Activated CD4-positive, alpha-beta T cell treated with anti-CD3 and anti-CD28 coated beads, Interleukin-2, amount 10 ng/mL, durations not matched to agents 24 days and 14 days (primary cell): ENCODE measurements at regions not wholly inside any gene's neighbourhood (a gene's known extent, or its start where the extent isn't known, plus 50 kb on each side); places are given as distances from the start of the nearest gene placed in this dataset.

Experiments used
- DNase-seq: peaks from one replicate; pipeline ENCODE4 v3.0.0; 2022
- H3K27ac Mint-ChIP-seq: one replicate; pipeline ENCODE4 v1.8.0; 2022; ENCODE audit warnings: mild to moderate bottlenecking, mixed read lengths
- H3K27me3 Mint-ChIP-seq: one replicate; pipeline ENCODE4 v1.8.0; 2022; ENCODE audit warnings: mixed read lengths
- H3K36me3 Mint-ChIP-seq: one replicate; pipeline ENCODE4 v1.8.0; 2022; ENCODE audit warnings: low read depth, mild to moderate bottlenecking, mixed read lengths
- H3K4me1 Mint-ChIP-seq: one replicate; pipeline ENCODE4 v1.8.0; 2021; ENCODE audit warnings: mixed read lengths
- H3K4me3 Mint-ChIP-seq: one replicate; pipeline ENCODE4 v1.8.0; 2022; ENCODE audit warnings: mild to moderate bottlenecking, moderate library complexity, mixed read lengths
- H3K9me3 Mint-ChIP-seq: one replicate; pipeline ENCODE4 v1.8.0; 2021; ENCODE audit warnings: mixed read lengths
- intact Hi-C: fragments of 100-400 bp; cut with micrococcal nuclease; formaldehyde crosslinking; loops from one replicate; pipeline ENCODE4 v1.15.1; 2023

GRCh38 chr6:139483079-139483478 lies 108.6 kb upstream of the CITED2 start:
- no peak for DNase-seq
- H3K4me3 Mint-ChIP-seq: no peak overlapping the region

GRCh38 chr6:139482287-139482686 lies 107.8 kb upstream of the CITED2 start:
- no peaks in the 10 kb centered on the region for H3K36me3 Mint-ChIP-seq
- peaks cover 2% of the 10 kb centered on the region for H3K4me1 Mint-ChIP-seq
- DNase-seq: no peak
- peaks cover 12% of the 10 kb centered on the region for H3K27me3 Mint-ChIP-seq
- H3K27ac Mint-ChIP-seq: no peak overlapping the region
- H3K4me3 Mint-ChIP-seq: no peak overlapping the region
- no peaks in the 10 kb centered on the region for H3K9me3 Mint-ChIP-seq
- intact Hi-C loops: no loop called here

More at GRCh38 chr6:139483079-139483478, 108.6 kb upstream of the CITED2 start:
- Mint-ChIP-seq H3K27ac (no peak overlapping the region), H3K27me3 (peaks cover 8% of the 10 kb centered on the region), H3K9me3 (no peaks in the 10 kb centered on the region), H3K4me1 (peaks cover 2% of the 10 kb centered on the region), H3K36me3 (no peaks in the 10 kb centered on the region)
- intact Hi-C loops: no loop called here

- Mint-ChIP-seq H3K27me3 (peaks cover 16% of the 10 kb centered on the region), H3K4me1 (peaks cover 2% of the 10 kb centered on the region), H3K36me3 (no peaks in the 10 kb centered on the region), H3K9me3 (no peaks in the 10 kb centered on the region), H3K4me3 (no peak overlapping the region), H3K27ac (no peak overlapping the region)
- DNase-seq: no peak
- intact Hi-C loops: no loop called here
Observed at GRCh38 chr6:139480356-139481165, 106.1 kb upstream of the CITED2 start.

- no peaks in the 10 kb centered on the region for H3K9me3 Mint-ChIP-seq
- no peak overlapping the region for H3K27ac Mint-ChIP-seq
- H3K36me3 Mint-ChIP-seq: no peaks in the 10 kb centered on the region
- no peak overlapping the region for H3K4me3 Mint-ChIP-seq
- H3K27me3 Mint-ChIP-seq: peaks cover 16% of the 10 kb centered on the region
- DNase-seq: no peak
- H3K4me1 Mint-ChIP-seq: peaks cover 2% of the 10 kb centered on the region
- intact Hi-C loops: no loop called here
Observed at GRCh38 chr6:139479433-139480222, 105.2 kb upstream of the CITED2 start.

GRCh38 chr6:139475646-139476045 lies 101.2 kb upstream of the CITED2 start:
- Mint-ChIP-seq H3K27ac (no peak overlapping the region), H3K4me1 (no peaks in the 10 kb centered on the region), H3K27me3 (peaks cover 15% of the 10 kb centered on the region), H3K9me3 (no peaks in the 10 kb centered on the region), H3K36me3 (no peaks in the 10 kb centered on the region), H3K4me3 (no peak overlapping the region)
- no peak for DNase-seq
- intact Hi-C loops: no loop called here

- Mint-ChIP-seq H3K4me1 (no peaks in the 10 kb centered on the region), H3K27ac (no peak overlapping the region), H3K36me3 (no peaks in the 10 kb centered on the region), H3K9me3 (no peaks in the 10 kb centered on the region), H3K4me3 (no peak overlapping the region), H3K27me3 (peaks cover 16% of the 10 kb centered on the region)
- intact Hi-C loops: no loop called here
- no peak for DNase-seq
Observed at GRCh38 chr6:139475241-139475640, 100.8 kb upstream of the CITED2 start.

GRCh38 chr6:139474145-139475108 lies 100.0 kb upstream of the CITED2 start:
- no peak overlapping the region for H3K4me3 Mint-ChIP-seq
- DNase-seq: no peak
- intact Hi-C loops: no loop called here

GRCh38 chr6:139473731-139474130 lies 99.3 kb upstream of the CITED2 start:
- no peak for DNase-seq
- no peak overlapping the region for H3K27ac Mint-ChIP-seq
- H3K9me3 Mint-ChIP-seq: no peaks in the 10 kb centered on the region
- intact Hi-C loops: no loop called here
- H3K27me3 Mint-ChIP-seq: peaks cover 13% of the 10 kb centered on the region
- H3K4me3 Mint-ChIP-seq: no peak overlapping the region
- H3K4me1 Mint-ChIP-seq: no peaks in the 10 kb centered on the region
- no peaks in the 10 kb centered on the region for H3K36me3 Mint-ChIP-seq

More at GRCh38 chr6:139474145-139475108, 100.0 kb upstream of the CITED2 start:
- Mint-ChIP-seq H3K36me3 (no peaks in the 10 kb centered on the region), H3K4me1 (no peaks in the 10 kb centered on the region), H3K27ac (no peak overlapping the region), H3K9me3 (no peaks in the 10 kb centered on the region), H3K27me3 (peaks cover 17% of the 10 kb centered on the region)

GRCh38 chr6:139473231-139473701 lies 98.8 kb upstream of the CITED2 start:
- DNase-seq: no peak
- Mint-ChIP-seq H3K9me3 (no peaks in the 10 kb centered on the region), H3K27ac (no peak overlapping the region), H3K4me1 (no peaks in the 10 kb centered on the region), H3K27me3 (peaks cover 14% of the 10 kb centered on the region), H3K36me3 (no peaks in the 10 kb centered on the region), H3K4me3 (no peak overlapping the region)
- intact Hi-C loops: no loop called here

GRCh38 chr6:139472351-139473015 lies 98.0 kb upstream of the CITED2 start:
- H3K4me1 Mint-ChIP-seq: no peaks in the 10 kb centered on the region
- no peak overlapping the region for H3K4me3 Mint-ChIP-seq

GRCh38 chr6:139470997-139471396 lies 96.5 kb upstream of the CITED2 start:
- no peak for DNase-seq
- intact Hi-C loops: no loop called here
- Mint-ChIP-seq H3K27ac (no peak overlapping the region), H3K4me3 (no peak overlapping the region), H3K4me1 (no peaks in the 10 kb centered on the region), H3K27me3 (peaks cover 8% of the 10 kb centered on the region), H3K36me3 (no peaks in the 10 kb centered on the region), H3K9me3 (no peaks in the 10 kb centered on the region)

More at GRCh38 chr6:139472351-139473015, 98.0 kb upstream of the CITED2 start:
- Mint-ChIP-seq H3K27ac (no peak overlapping the region), H3K9me3 (no peaks in the 10 kb centered on the region), H3K27me3 (peaks cover 12% of the 10 kb centered on the region), H3K36me3 (no peaks in the 10 kb centered on the region)
- no peak for DNase-seq
- intact Hi-C loops: no loop called here

GRCh38 chr6:139468178-139468819 lies 93.9 kb upstream of the CITED2 start:
- H3K4me3 Mint-ChIP-seq: no peak overlapping the region
- peaks cover 5% of the 10 kb centered on the region for H3K27me3 Mint-ChIP-seq

GRCh38 chr6:139457476-139457875 lies 83.0 kb upstream of the CITED2 start:
- Mint-ChIP-seq H3K4me3 (no peak overlapping the region), H3K36me3 (no peaks in the 10 kb centered on the region), H3K27ac (no peak overlapping the region), H3K4me1 (no peaks in the 10 kb centered on the region), H3K9me3 (no peaks in the 10 kb centered on the region), H3K27me3 (peaks cover 9% of the 10 kb centered on the region)
- no peak for DNase-seq
- intact Hi-C loops: no loop called here

More at GRCh38 chr6:139468178-139468819, 93.9 kb upstream of the CITED2 start:
- Mint-ChIP-seq H3K27ac (no peak overlapping the region), H3K4me1 (no peaks in the 10 kb centered on the region), H3K36me3 (no peaks in the 10 kb centered on the region), H3K9me3 (no peaks in the 10 kb centered on the region)
- no peak for DNase-seq
- intact Hi-C loops: no loop called here
